ENCODE measurements at regions not wholly inside any gene's neighbourhood (a gene's known extent, or its start where the extent isn't known, plus 50 kb on each side); places are given as distances from the start of the nearest gene placed in this dataset.

DNA sequence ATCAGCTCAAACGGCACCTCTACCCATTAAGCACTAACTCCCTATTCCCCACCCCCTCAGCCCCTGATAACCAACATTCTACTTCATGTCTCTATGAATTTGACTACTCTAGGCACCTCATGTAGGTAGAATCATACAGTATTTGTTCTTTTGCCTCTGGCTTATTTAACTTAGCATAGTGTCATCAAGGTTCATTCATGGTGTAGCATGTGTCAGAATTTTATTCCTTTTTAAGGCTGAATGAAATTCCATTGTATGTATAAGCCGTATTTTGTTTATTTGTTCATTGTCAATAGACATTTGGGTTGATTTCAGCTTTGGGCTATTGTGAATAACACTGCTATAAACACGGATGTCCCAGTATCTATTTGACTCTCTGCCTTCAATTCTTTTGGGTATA, 794.9 kb upstream of the SOX9 start:
- H3K4me3 ChIP-seq (ENCODE audit: low read length), result no peak overlapping the region
- DNase-seq (ENCODE audit: low read depth), result no peak
- TF ChIP-seq CTCF (IDR thresholded peaks at IDR 0.05; ENCODE audit: insufficient read depth, low read depth, low read length, missing control alignments), result no peak

DNA sequence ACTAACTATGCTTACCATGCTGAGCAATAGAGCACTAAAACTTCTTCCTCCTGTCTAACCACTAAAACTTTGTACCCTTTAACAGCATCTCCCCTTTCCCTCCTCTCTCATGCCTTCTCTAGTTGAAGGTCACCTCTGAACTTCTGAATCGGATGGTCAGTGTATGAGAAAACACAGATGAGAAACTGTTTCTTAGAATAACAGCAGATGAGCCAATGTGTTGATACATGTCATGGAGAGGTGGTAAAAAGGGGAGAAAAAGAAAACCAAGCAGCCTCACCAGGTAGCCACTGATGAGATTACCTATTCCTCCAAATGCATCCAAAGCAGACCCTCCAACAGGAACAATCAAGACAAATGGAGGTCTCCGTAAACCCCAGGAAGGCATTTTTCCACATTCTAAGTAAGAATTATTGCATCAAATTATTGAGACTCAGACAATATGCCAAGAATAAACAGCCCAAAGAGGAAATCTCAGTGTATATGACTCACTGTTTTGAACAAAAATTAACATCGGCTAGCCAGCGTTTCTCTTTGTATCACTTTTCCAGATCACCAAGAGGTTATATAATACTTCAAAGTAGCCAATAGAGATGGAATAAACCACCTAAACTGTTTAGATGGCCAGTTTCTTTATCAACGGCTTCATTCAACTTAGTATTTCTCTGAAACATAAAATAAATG, 793.3 kb upstream of the SOX9 start:
- TF ChIP-seq CTCF (IDR thresholded peaks at IDR 0.05; ENCODE audit: insufficient read depth, low read depth, low read length, missing control alignments), result no peak
- no peak overlapping the region for H3K4me3 ChIP-seq (ENCODE audit: low read length)
- peak; percentile 41 for DNase-seq (ENCODE audit: low read depth)

- TF ChIP-seq CTCF (IDR thresholded peaks at IDR 0.05; ENCODE audit: insufficient read depth, low read depth, low read length, missing control alignments), result no peak
- DNase-seq (ENCODE audit: low read depth), result no peak
- H3K4me3 ChIP-seq (ENCODE audit: low read length), result no peak overlapping the region
Observed at GRCh38 chr17:71329310-71330098, 791.3 kb upstream of the SOX9 start.

DNA sequence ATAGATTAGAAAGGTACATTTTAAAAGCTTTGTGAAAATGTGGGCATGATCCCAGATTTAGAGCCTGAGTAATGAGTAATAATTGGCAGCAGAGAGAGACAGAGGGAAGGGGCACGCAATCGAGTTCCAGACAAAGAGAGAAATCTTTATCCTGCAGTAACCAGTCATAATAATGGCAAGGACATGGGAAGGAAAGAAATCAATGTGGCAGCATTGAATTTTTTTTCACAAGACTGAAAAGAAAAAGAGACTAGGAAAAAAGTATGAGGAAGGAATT, 790.8 kb upstream of the SOX9 start:
- H3K4me3 ChIP-seq (ENCODE audit: low read length), result no peak overlapping the region
- TF ChIP-seq CTCF (IDR thresholded peaks at IDR 0.05; ENCODE audit: insufficient read depth, low read depth, low read length, missing control alignments), result no peak
- no peak for DNase-seq (ENCODE audit: low read depth)

DNA sequence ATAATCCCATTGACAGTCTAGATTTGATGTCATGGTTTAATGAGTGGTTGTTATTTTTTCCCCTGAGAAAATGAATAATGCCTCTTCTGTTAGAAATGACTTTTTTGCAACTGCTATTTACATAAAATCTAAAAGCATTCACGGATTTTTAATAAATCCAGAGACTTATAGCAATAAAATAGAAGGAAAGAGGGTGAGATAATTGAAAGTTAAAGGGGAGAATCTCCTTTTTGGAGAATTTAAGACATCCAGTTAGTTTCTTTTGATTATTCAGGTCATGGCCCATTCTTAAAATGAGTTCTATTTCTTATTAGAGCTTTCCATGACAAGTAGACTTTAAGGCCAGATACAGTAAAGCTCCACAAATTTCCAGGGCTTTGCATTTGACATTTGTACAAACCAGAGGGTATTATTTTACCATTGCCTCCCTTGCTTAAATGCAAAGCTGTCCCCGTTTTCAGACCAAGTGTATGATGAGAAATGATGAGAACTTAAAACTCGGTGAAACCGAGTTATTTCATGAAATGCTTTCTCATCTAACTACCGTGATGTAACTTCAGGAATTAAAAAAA, 789.0 kb upstream of the SOX9 start:
- no peak overlapping the region for H3K4me3 ChIP-seq (ENCODE audit: low read length)
- DNase-seq (ENCODE audit: low read depth), result no peak
- no peak for TF ChIP-seq CTCF (IDR thresholded peaks at IDR 0.05; ENCODE audit: insufficient read depth, low read depth, low read length, missing control alignments)

DNA sequence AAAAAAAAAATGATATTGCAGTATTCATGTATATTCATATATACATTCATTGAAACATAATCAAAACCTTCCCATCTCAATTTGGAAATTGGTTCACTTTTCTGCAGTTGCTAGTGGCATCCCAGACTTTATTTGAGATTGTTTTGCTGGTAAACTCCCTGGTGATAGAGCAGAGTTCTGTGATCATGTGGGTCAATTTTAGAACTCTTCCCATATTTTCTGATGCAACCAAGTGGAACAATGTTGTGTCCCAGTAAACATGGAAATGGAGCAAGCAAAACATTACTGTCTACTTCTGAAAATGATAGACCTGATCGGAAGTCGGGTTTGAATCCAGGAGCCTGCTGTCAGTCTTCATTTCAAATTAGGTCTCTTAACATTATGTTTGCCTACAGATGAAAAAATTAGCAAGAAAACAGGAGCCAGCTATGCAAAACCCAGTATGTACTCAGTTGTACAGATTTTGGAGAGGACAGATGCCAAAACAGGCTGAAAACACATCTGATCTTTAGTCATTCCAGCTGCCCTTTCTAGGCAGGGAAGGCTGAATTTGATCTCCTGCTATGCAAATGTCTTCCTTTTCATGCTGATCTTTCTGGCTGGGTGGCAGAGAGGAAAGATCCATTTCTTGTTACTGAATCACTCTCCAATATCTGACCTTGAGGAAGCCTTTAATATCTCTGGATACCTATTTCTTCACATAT, 786.6 kb upstream of the SOX9 start:
- no peak for TF ChIP-seq CTCF (IDR thresholded peaks at IDR 0.05; ENCODE audit: insufficient read depth, low read depth, low read length, missing control alignments)
- H3K4me3 ChIP-seq (ENCODE audit: low read length), result no peak overlapping the region
- DNase-seq (ENCODE audit: low read depth), result no peak
